Activated naive CD4-positive, alpha-beta T cell treated with Interleukin-2 at 50 U/mL for 16 hours (primary cell): ENCODE measurements at regions not wholly inside any gene's neighbourhood (a gene's known extent, or its start where the extent isn't known, plus 50 kb on each side); places are given as distances from the start of the nearest gene placed in this dataset.
"Not testable (repeated sequence)": the region's sequence is repeated elsewhere in the genome, so short reads cannot be mapped to it uniquely, and the experiment has no call there.

ENCODE experiments used
- DNase-seq: peaks from one replicate; pipeline ENCODE4 v3.0.0-alpha.2; 2020

GRCh38 chr4:13903061-13903460 is 275.5 kb upstream of the BOD1L1 start:
- DNase-seq: no peak

- no peak for DNase-seq
Observed at GRCh38 chr4:13903901-13904300, 276.4 kb upstream of the BOD1L1 start.

GRCh38 chr4:13905543-13905942 is 278.0 kb upstream of the BOD1L1 start:
- no peak for DNase-seq

- DNase-seq: no peak
Observed at GRCh38 chr4:13906727-13907126, 279.2 kb upstream of the BOD1L1 start.

GRCh38 chr4:13907255-13907751 is 279.8 kb upstream of the BOD1L1 start:
- no peak for DNase-seq

- DNase-seq: no peak
Observed at GRCh38 chr4:13908455-13908854, 280.9 kb upstream of the BOD1L1 start.

- no peak for DNase-seq
Observed at GRCh38 chr4:13910556-13910955, 283.0 kb upstream of the BOD1L1 start.

GRCh38 chr4:13911256-13911655 is 283.7 kb upstream of the BOD1L1 start:
- DNase-seq: no peak

- no peak for DNase-seq
Observed at GRCh38 chr4:13912436-13912925, 285.0 kb upstream of the BOD1L1 start.

- DNase-seq: no peak
Observed at GRCh38 chr4:13912966-13913365, 285.4 kb upstream of the BOD1L1 start.

- no peak for DNase-seq
Observed at GRCh38 chr4:13917015-13917414, 289.5 kb upstream of the BOD1L1 start.

- no peak for DNase-seq
Observed at GRCh38 chr4:13918110-13918509, 290.6 kb upstream of the BOD1L1 start.

- DNase-seq: no peak
Observed at GRCh38 chr4:13918991-13919441, 291.5 kb upstream of the BOD1L1 start.

GRCh38 chr4:13920111-13920875 is 292.8 kb upstream of the BOD1L1 start:
- no peak for DNase-seq

GRCh38 chr4:13920901-13921300 is 293.4 kb upstream of the BOD1L1 start:
- no peak for DNase-seq

GRCh38 chr4:13921805-13922204 is 294.3 kb upstream of the BOD1L1 start:
- no peak for DNase-seq

- no peak for DNase-seq
Observed at GRCh38 chr4:13922459-13922858, 294.9 kb upstream of the BOD1L1 start.

GRCh38 chr4:13922873-13923645 is 295.5 kb upstream of the BOD1L1 start:
- no peak for DNase-seq

GRCh38 chr4:13924900-13925299 is 297.4 kb upstream of the BOD1L1 start:
- not testable (repeated sequence) for DNase-seq

GRCh38 chr4:13928214-13928613 is 300.7 kb upstream of the BOD1L1 start:
- DNase-seq: no peak

GRCh38 chr4:13930155-13930554 is 302.6 kb upstream of the BOD1L1 start:
- no peak for DNase-seq

- DNase-seq: no peak
Observed at GRCh38 chr4:13933191-13933590, 305.7 kb upstream of the BOD1L1 start.

- no peak for DNase-seq
Observed at GRCh38 chr4:13938299-13938698, 310.8 kb upstream of the BOD1L1 start.

- DNase-seq: no peak
Observed at GRCh38 chr4:13940921-13941320, 313.4 kb upstream of the BOD1L1 start.
